ENCODE measurements at regions not wholly inside any gene's neighbourhood (a gene's known extent, or its start where the extent isn't known, plus 50 kb on each side); places are given as distances from the start of the nearest gene placed in this dataset.

DNA sequence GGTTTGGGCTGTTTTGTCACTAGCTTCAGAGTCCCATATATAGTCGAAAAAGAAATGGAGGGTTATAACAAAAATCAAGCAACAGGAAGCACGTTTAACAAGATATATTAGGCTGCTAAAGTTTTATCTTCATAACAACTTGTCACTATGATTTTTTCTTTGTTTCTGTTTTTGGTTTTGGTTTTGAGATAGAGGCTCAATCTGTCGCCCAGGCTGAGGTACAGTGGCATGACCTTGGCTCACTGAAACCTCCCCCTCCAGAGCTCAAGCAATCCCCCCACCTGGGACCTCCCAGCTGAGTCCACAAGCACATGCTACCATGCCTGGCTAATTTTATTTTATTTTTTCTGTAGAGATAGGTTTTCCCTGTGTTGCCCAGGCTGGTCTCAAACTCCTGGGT lies 2664.4 kb downstream of the ARAP2 start:
- TF ChIP-seq, protein P1, sequence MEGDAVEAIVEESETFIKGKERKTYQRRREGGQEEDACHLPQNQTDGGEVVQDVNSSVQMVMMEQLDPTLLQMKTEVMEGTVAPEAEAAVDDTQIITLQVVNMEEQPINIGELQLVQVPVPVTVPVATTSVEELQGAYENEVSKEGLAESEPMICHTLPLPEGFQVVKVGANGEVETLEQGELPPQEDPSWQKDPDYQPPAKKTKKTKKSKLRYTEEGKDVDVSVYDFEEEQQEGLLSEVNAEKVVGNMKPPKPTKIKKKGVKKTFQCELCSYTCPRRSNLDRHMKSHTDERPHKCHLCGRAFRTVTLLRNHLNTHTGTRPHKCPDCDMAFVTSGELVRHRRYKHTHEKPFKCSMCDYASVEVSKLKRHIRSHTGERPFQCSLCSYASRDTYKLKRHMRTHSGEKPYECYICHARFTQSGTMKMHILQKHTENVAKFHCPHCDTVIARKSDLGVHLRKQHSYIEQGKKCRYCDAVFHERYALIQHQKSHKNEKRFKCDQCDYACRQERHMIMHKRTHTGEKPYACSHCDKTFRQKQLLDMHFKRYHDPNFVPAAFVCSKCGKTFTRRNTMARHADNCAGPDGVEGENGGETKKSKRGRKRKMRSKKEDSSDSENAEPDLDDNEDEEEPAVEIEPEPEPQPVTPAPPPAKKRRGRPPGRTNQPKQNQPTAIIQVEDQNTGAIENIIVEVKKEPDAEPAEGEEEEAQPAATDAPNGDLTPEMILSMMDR (IDR thresholded peaks at IDR 0.05), result no peak
- no peak for TF ChIP-seq POLR2A (IDR thresholded peaks at IDR 0.05)
- no peak for TF ChIP-seq POLR2AphosphoS5 (IDR thresholded peaks at IDR 0.05)
